Mesodermal cell (in vitro differentiated cells): ENCODE measurements at regions not wholly inside any gene's neighbourhood (a gene's known extent, or its start where the extent isn't known, plus 50 kb on each side); places are given as distances from the start of the nearest gene placed in this dataset.

ENCODE experiments used
- H3K27ac ChIP-seq: 2 replicates; pipeline ENCODE4 v1.7.0; 2013; ENCODE audit warnings: mild to moderate bottlenecking, low read depth, low read length, moderate library complexity; ENCODE audit not compliant: severe bottlenecking
- H3K36me3 ChIP-seq: 2 replicates; pipeline ENCODE4 v1.7.1; 2013; ENCODE audit warnings: mild to moderate bottlenecking, low read length, moderate library complexity; ENCODE audit not compliant: control insufficient read depth, insufficient read depth
- H3K4me1 ChIP-seq: one replicate; pipeline ENCODE4 v1.7.1; 2013; ENCODE audit warnings: mild to moderate bottlenecking, low read length; ENCODE audit not compliant: insufficient read depth, control insufficient read depth, poor library complexity, severe bottlenecking
- H3K4me3 ChIP-seq: 2 replicates; pipeline ENCODE4 v1.7.0; 2013; ENCODE audit warnings: low read length, control low read depth, mild to moderate bottlenecking; ENCODE audit not compliant: insufficient read depth, poor library complexity, severe bottlenecking; ENCODE audit errors: extremely low read depth
- H3K9me3 ChIP-seq: 2 replicates; pipeline ENCODE4 v1.7.1; 2013; ENCODE audit warnings: mild to moderate bottlenecking, low read length, moderate library complexity; ENCODE audit not compliant: control insufficient read depth
- WGBS, 2 experiments: methylation state at CpG; one replicate each; pipeline ENCODE4 v1.1.5; 2013; ENCODE audit warnings: missing lambda C conversion rate in 2 of 2; ENCODE audit not compliant: insufficient coverage in 2 of 2; 5-methylcytosine and 5-hydroxymethylcytosine counted together

- WGBS, 2 experiments: 80 to 84% methylated on average over 37 to 38 of the region's 39 CpGs
- Histone ChIP-seq H3K4me1 (no peaks in the 10 kb centered on the region), H3K36me3 (no peaks in the 10 kb centered on the region), H3K27ac (no peak overlapping the region), H3K4me3 (no peak overlapping the region), H3K9me3 (peaks cover 86% of the 10 kb centered on the region)
These were observed 162.2 kb upstream of the ALG10B start for GRCh38 chr12:38154096-38155019.

GRCh38 chr12:38155020-38155395 is 161.6 kb upstream of the ALG10B start:
- WGBS, 2 experiments: 83% methylated on average over 14 to 16 of the region's 16 CpGs
- Histone ChIP-seq H3K4me1 (no peaks in the 10 kb centered on the region), H3K9me3 (peaks cover 86% of the 10 kb centered on the region), H3K36me3 (no peaks in the 10 kb centered on the region), H3K4me3 (no peak overlapping the region), H3K27ac (no peak overlapping the region)

GRCh38 chr12:38155526-38156496 is 160.8 kb upstream of the ALG10B start:
- H3K4me1 ChIP-seq: no peaks in the 10 kb centered on the region
- no peaks in the 10 kb centered on the region for H3K36me3 ChIP-seq
- 85 to 87% methylated on average over 35 to 39 of the region's 52 CpGs for WGBS, 2 experiments
- H3K4me3 ChIP-seq: no peak overlapping the region
- peaks cover 88% of the 10 kb centered on the region for H3K9me3 ChIP-seq
- H3K27ac ChIP-seq: no peak overlapping the region

- Histone ChIP-seq H3K36me3 (no peaks in the 10 kb centered on the region), H3K4me3 (no peak overlapping the region), H3K9me3 (peaks cover 82% of the 10 kb centered on the region), H3K4me1 (no peaks in the 10 kb centered on the region), H3K27ac (no peak overlapping the region)
- 85 to 90% methylated on average over 30 to 37 of the region's 39 CpGs for WGBS, 2 experiments
These were observed 159.9 kb upstream of the ALG10B start for GRCh38 chr12:38156497-38157245.

GRCh38 chr12:38157274-38157932 is 159.2 kb upstream of the ALG10B start:
- Histone ChIP-seq H3K4me3 (no peak overlapping the region), H3K9me3 (peaks cover 75% of the 10 kb centered on the region)
- 86 to 89% methylated on average over 30 to 38 of the region's 39 CpGs for WGBS, 2 experiments

GRCh38 chr12:38157933-38158401 is 158.6 kb upstream of the ALG10B start:
- no peak overlapping the region for H3K27ac ChIP-seq
- H3K4me1 ChIP-seq: no peaks in the 10 kb centered on the region
- peaks cover 76% of the 10 kb centered on the region for H3K9me3 ChIP-seq
- H3K36me3 ChIP-seq: no peaks in the 10 kb centered on the region
- H3K4me3 ChIP-seq: no peak overlapping the region
- WGBS, 2 experiments: 85 to 91% methylated on average over 25 to 27 of the region's 28 CpGs

More at GRCh38 chr12:38157274-38157932, 159.2 kb upstream of the ALG10B start:
- no peak overlapping the region for H3K27ac ChIP-seq
- no peaks in the 10 kb centered on the region for H3K4me1 ChIP-seq
- H3K36me3 ChIP-seq: no peaks in the 10 kb centered on the region

- no peaks in the 10 kb centered on the region for H3K36me3 ChIP-seq
- no peak overlapping the region for H3K27ac ChIP-seq
- H3K9me3 ChIP-seq: peaks cover 74% of the 10 kb centered on the region
- H3K4me3 ChIP-seq: no peak overlapping the region
- 87 to 88% methylated on average over 27 to 30 of the region's 32 CpGs for WGBS, 2 experiments
- H3K4me1 ChIP-seq: no peaks in the 10 kb centered on the region
These were observed 158.0 kb upstream of the ALG10B start for GRCh38 chr12:38158428-38159091.

GRCh38 chr12:38159092-38159551 is 157.5 kb upstream of the ALG10B start:
- no peak overlapping the region for H3K27ac ChIP-seq
- 84 to 89% methylated on average over 18 to 19 of the region's 19 CpGs for WGBS, 2 experiments
- H3K36me3 ChIP-seq: no peaks in the 10 kb centered on the region
- no peak overlapping the region for H3K4me3 ChIP-seq
- H3K9me3 ChIP-seq: peaks cover 73% of the 10 kb centered on the region
- no peaks in the 10 kb centered on the region for H3K4me1 ChIP-seq

- 84 to 87% methylated on average over 25 to 32 of the region's 39 CpGs for WGBS, 2 experiments
- peaks cover 71% of the 10 kb centered on the region for H3K9me3 ChIP-seq
- no peaks in the 10 kb centered on the region for H3K36me3 ChIP-seq
- no peak overlapping the region for H3K4me3 ChIP-seq
- no peaks in the 10 kb centered on the region for H3K4me1 ChIP-seq
- H3K27ac ChIP-seq: no peak overlapping the region
These were observed 156.8 kb upstream of the ALG10B start for GRCh38 chr12:38159591-38160317.
